Stomach (tissue), 4 donors: ENCODE measurements at regions not wholly inside any gene's neighbourhood (a gene's known extent, or its start where the extent isn't known, plus 50 kb on each side); places are given as distances from the start of the nearest gene placed in this dataset.

ENCODE experiments used
- EP300 ChIP-seq: sonication (generic); formaldehyde crosslinking; IDR thresholded peaks from one replicate; pipeline ENCODE4 v1.6.1; 2017; ENCODE audit warnings: antibody characterized with exemption
- POLR2A ChIP-seq, 4 donors: fragments of 450-650 bp; IDR thresholded peaks; one replicate each; pipeline ENCODE4 v1.6.1; 2016; ENCODE audit warnings: antibody characterized with exemption in 4 of 4, control low read depth in 2 of 4, mild to moderate bottlenecking in 1 of 4, moderate library complexity in 1 of 4
- TF ChIP-seq, protein P1 (sequence below), 7 experiments: fragments of 450-650 bp in 4 of 7; fragments of 200-600 bp in 3 of 7; sonication (generic) in 3 of 7; IDR thresholded peaks; one replicate each; pipeline ENCODE4 v1.5.1; 2016 to 2019; ENCODE audit warnings: antibody characterized with exemption in 7 of 7, control low read depth in 2 of 7, mild to moderate bottlenecking in 1 of 7

DNA sequence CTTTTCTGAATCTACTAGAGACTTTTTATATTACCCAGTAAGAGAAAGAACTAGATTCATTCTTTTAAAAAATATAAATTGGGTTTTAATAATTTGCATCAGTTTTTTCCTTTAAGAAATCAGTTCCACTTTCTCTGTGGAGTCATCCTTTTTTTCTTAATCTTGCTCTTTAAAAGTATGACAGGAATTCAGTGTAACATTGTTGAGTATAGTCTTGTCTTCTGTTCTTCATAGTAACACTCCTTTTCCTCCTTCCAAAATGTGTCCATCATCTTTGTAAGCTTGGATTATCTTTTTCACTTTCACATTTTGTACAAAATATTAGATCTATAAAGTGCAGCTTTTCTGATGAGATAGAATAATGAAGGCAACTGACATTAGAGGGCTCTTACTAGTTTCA, 135.4 kb downstream of the HAUS1 start:
- TF ChIP-seq POLR2A (IDR thresholded peaks at IDR 0.05): no peak
- TF ChIP-seq EP300: no peak
- TF ChIP-seq, protein P1, sequence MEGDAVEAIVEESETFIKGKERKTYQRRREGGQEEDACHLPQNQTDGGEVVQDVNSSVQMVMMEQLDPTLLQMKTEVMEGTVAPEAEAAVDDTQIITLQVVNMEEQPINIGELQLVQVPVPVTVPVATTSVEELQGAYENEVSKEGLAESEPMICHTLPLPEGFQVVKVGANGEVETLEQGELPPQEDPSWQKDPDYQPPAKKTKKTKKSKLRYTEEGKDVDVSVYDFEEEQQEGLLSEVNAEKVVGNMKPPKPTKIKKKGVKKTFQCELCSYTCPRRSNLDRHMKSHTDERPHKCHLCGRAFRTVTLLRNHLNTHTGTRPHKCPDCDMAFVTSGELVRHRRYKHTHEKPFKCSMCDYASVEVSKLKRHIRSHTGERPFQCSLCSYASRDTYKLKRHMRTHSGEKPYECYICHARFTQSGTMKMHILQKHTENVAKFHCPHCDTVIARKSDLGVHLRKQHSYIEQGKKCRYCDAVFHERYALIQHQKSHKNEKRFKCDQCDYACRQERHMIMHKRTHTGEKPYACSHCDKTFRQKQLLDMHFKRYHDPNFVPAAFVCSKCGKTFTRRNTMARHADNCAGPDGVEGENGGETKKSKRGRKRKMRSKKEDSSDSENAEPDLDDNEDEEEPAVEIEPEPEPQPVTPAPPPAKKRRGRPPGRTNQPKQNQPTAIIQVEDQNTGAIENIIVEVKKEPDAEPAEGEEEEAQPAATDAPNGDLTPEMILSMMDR (IDR thresholded peaks at IDR 0.05): no peak
